Cerebellar cortex (tissue), 1 donor: ENCODE measurements at regions not wholly inside any gene's neighbourhood (a gene's known extent, or its start where the extent isn't known, plus 50 kb on each side); places are given as distances from the start of the nearest gene placed in this dataset.
"Not testable (repeated sequence)": the region's sequence is repeated elsewhere in the genome, so short reads cannot be mapped to it uniquely, and the experiment has no call there.

Experiments
- DNase-seq: peaks from one replicate; pipeline ENCODE4 v3.0.0-alpha.2; 2015; ENCODE audit warnings: low spot score

DNA sequence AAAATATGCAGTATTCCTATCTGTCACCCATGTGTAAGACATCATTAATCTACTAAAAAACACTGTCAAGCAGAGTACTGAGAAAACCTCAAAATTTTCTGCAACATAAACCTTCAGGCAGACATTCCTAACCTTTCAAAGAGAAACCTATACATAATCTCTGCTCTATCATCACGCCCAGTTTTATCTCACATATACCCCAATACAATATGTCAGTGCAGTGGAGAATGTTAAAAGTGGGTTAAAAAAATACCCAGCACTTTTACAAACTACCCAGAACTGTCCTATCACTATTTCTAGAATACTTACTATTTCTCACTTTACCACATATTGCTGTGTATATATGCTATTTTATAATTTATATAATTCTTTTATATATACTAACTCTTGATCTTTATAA lies 922.0 kb upstream of the SORCS1 start:
- DNase-seq = no peak

DNA sequence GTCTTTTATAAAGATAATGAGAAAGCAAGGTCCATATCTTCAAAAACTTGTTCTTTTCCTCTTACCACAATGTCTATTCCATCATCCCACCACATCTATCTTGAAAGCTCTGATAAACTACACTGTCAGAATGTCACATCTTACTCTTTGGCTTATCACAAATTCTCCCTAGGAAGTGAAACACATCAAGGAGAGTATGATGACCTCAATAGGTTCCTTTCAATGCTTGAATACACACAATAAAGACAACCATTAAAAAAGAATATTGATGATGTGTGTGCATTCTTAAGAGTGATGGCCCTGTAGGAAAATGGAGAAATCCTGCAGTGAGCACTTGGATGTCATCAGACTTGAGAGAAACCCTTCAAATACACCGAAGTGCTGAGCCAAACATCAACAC lies 918.1 kb upstream of the SORCS1 start:
- no peak for DNase-seq

- DNase-seq = no peak
Observed at GRCh38 chr10:108078263-108078662, 913.8 kb upstream of the SORCS1 start.

- no peak for DNase-seq
Observed at GRCh38 chr10:108072466-108072865, 908.0 kb upstream of the SORCS1 start.

DNA sequence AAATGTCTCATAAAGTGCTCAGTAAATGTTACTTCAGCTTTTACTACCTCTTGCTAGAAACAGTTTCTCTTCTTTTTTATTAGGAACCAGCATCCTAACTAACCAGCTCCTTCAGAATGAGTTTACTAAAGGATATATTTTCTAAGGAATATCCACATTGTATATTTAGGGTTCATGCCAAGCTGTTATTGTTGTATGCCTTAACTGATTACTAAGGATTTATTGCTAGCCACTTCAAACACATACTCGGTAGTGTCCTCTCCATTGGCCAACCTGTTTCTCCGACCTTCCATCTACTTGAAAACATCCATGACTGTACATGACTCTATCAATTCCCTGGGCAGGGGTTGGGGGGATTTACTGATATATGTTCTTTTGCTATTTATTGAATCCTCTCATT lies 906.3 kb upstream of the SORCS1 start:
- no peak for DNase-seq

GRCh38 chr10:108069096-108069495 lies 904.6 kb upstream of the SORCS1 start:
- DNase-seq = no peak

DNA sequence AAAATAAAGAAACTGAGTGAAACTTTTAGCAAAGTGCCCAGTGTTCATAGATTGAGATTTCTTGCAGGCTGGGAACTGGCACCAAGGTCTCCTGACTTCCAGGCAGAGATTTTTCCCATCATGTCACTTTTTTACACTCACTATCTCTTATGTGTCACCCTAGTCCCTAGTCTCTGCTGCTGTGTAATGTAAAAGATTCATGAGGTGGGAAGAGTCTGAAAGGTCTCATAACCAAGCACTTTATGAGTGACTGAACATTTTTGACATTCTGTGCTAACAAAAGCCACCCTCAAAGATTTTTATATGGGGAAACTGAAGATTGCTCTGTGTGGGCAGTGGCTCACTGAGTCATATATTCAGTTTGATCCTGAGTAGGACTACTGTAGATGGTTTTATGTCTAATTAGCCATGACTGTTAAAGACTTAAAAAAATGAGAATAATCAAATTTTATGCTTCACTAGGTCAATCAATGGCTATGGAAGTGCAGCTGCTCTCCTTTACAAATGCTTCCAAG lies 900.3 kb upstream of the SORCS1 start:
- no peak for DNase-seq

- no peak for DNase-seq
Observed at GRCh38 chr10:108060246-108060645, 895.7 kb upstream of the SORCS1 start.

DNA sequence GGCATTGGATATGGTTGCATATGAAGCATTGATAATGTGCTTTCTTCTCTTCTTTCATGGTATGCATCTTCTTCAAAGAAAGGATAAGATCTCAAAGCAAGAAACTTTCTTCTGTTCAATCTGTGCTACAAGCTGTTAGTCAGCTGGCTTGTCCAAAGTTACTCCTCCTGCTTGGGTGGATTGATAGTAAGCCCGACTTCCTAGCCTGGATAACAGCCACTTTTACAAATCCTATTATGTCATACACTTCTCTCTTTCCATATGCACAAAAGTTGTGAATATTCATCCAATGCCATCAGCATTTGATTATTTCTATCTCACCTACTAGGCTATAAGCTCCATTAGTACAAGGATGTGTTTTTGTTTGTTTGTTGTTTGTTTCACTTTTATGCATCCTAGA lies 891.0 kb upstream of the SORCS1 start:
- DNase-seq = no peak

DNA sequence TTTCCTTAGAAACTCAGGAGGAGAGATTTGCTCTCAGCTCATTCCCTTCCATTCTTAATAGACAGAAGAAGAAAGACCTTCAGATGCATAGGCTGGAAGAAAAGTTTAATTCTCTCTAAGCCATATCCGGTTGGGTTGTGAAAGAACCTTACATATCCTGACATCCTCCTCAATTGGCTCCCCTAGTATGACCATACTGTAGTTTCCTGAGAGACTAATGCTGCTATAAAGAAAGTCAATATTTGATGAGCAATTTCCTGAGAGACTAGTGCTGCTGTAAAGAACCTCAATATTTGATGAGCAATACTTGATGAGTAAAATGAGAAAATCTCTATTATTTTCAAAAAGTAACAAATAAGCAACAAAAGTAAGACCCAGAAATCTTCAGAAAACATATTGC lies 888.5 kb upstream of the SORCS1 start:
- no peak for DNase-seq

GRCh38 chr10:108051218-108051617 lies 886.7 kb upstream of the SORCS1 start:
- no peak for DNase-seq

GRCh38 chr10:108050626-108051025 lies 886.1 kb upstream of the SORCS1 start:
- DNase-seq = no peak

- no peak for DNase-seq
Observed at GRCh38 chr10:108049668-108050067, 885.2 kb upstream of the SORCS1 start.

GRCh38 chr10:108048898-108049297 lies 884.4 kb upstream of the SORCS1 start:
- no peak for DNase-seq

DNA sequence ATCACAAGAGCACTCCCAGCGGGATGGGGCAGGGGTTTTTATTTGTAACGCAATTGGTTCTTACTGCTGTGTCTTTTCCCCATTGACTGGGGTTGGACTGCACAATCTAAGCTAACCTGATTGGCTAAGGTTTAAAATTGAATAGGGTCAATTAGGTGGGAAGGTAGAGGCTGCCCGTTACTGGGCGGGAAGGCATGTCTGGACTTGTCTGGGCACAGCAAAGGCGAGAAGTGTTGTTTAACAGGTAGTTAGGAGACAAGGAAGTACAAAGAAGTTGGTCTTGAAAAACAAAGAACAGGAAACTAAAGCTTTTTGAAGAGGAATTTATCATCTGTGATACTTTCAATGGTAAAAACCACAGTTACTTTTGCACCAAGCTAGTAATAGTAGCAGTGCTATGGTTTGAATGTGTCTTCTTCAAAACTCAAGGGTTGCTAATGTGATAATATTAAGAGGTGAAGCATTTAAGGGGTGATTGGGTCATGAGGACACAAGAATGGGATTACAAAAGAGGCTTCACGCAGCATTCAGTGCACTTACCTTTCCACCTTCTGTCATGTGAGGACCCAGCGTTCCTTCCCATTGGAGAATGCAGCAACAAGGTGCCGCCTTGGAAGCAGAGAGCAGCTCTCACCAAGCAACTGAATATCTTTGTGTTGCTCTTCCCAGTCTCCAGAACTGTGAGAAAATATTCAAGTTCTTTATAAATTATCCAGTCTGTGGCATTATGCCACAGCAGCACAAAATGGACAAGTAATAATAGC lies 875.5 kb upstream of the SORCS1 start:
- no peak for DNase-seq

DNA sequence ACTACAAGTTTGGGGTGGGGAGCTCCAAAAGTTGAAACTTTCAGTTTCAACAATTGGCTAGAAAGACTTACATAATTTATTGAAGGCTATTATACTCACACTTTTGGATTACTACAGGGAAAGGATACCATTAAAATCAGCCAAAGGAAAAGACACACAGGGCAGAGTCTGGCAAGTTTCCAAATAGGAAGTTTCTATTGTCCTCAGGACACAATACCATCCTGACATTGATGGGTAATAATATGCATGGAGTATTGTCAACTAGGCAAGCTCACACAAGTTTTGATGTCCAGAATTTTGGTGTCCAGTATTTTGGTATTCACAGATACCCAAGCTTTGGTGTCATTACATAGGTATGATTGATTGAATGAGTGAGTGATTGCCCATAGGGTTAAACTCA lies 872.6 kb upstream of the SORCS1 start:
- no peak for DNase-seq

- DNase-seq = no peak
Observed at GRCh38 chr10:108036265-108036664, 871.8 kb upstream of the SORCS1 start.

GRCh38 chr10:108034829-108035228 lies 870.3 kb upstream of the SORCS1 start:
- no peak for DNase-seq

- not testable (repeated sequence) for DNase-seq
Observed at GRCh38 chr10:108033518-108033917, 869.0 kb upstream of the SORCS1 start.

- DNase-seq = no peak
Observed at GRCh38 chr10:108031505-108031904, 867.0 kb upstream of the SORCS1 start.

DNA sequence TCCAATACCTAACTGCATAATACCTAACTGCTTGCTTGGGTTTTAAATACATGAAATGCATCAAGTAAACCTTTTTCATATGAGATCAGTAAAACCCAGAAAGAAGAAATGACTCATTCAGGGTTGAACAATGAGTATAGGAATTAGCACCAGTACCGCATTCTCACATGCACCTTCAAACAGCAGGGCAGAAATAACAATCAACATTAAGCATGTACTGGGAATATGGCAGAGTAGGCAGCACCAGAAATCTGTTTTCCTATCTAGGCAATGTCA lies 850.3 kb upstream of the SORCS1 start:
- DNase-seq = no peak

- DNase-seq = no peak
Observed at GRCh38 chr10:108014145-108014901, 849.8 kb upstream of the SORCS1 start.

- DNase-seq = no peak
Observed at GRCh38 chr10:108005627-108006026, 841.1 kb upstream of the SORCS1 start.

GRCh38 chr10:108003576-108003975 lies 839.1 kb upstream of the SORCS1 start:
- no peak for DNase-seq
